NCI-H524 (cell line): ENCODE measurements at regions not wholly inside any gene's neighbourhood (a gene's known extent, or its start where the extent isn't known, plus 50 kb on each side); places are given as distances from the start of the nearest gene placed in this dataset.
"Not testable (repeated sequence)": the region's sequence is repeated elsewhere in the genome, so short reads cannot be mapped to it uniquely, and the experiment has no call there.

ENCODE experiments used
- DNase-seq, 2 experiments: peaks; one replicate each; lab custom pipeline; 2025; lab: John Stamatoyannopoulos, UW

GRCh38 chr12:18794000-18794399 is 56.1 kb downstream of the CAPZA3 start:
- no peak for DNase-seq

- no peak for DNase-seq
Measured at GRCh38 chr12:18797604-18798003, 59.7 kb downstream of the CAPZA3 start.

GRCh38 chr12:18798535-18799361 is 60.8 kb downstream of the CAPZA3 start:
- DNase-seq: peak in 1 of 2 experiments; percentile 47

GRCh38 chr12:18799561-18799960 is 61.6 kb downstream of the CAPZA3 start:
- DNase-seq: no peak

GRCh38 chr12:18805516-18806248 is 67.8 kb downstream of the CAPZA3 start:
- no peak for DNase-seq

GRCh38 chr12:18807714-18808113 is 69.8 kb downstream of the CAPZA3 start:
- DNase-seq: peak; percentile 42 to 85

- peak; percentile 14 to 38 for DNase-seq
Measured at GRCh38 chr12:18808221-18808620, 70.3 kb downstream of the CAPZA3 start.

- no peak for DNase-seq
Measured at GRCh38 chr12:18810537-18811253, 72.8 kb downstream of the CAPZA3 start.

GRCh38 chr12:18811273-18811672 is 73.4 kb downstream of the CAPZA3 start:
- no peak for DNase-seq

GRCh38 chr12:18813753-18814152 is 75.8 kb downstream of the CAPZA3 start:
- DNase-seq: no peak

- DNase-seq: no peak
Measured at GRCh38 chr12:18818579-18819268, 80.8 kb downstream of the CAPZA3 start.

GRCh38 chr12:18819484-18819883 is 81.6 kb downstream of the CAPZA3 start:
- DNase-seq: no peak

- DNase-seq: no peak
Measured at GRCh38 chr12:18823461-18823860, 85.5 kb downstream of the CAPZA3 start.

- DNase-seq: no peak
Measured at GRCh38 chr12:18824287-18824686, 86.4 kb downstream of the CAPZA3 start.

- no peak for DNase-seq
Measured at GRCh38 chr12:18825138-18825537, 87.2 kb downstream of the CAPZA3 start.

- no peak for DNase-seq
Measured at GRCh38 chr12:18827913-18828312, 90.0 kb downstream of the CAPZA3 start.

- DNase-seq: no peak
Measured at GRCh38 chr12:18828483-18828882, 90.6 kb downstream of the CAPZA3 start.

- no peak for DNase-seq
Measured at GRCh38 chr12:18828987-18829386, 91.1 kb downstream of the CAPZA3 start.

GRCh38 chr12:18832932-18833331 is 95.0 kb downstream of the CAPZA3 start:
- DNase-seq: not testable (repeated sequence)

GRCh38 chr12:18837025-18837424 is 99.1 kb downstream of the CAPZA3 start:
- peak; percentile 41 to 76 for DNase-seq

- DNase-seq: no peak
Measured at GRCh38 chr12:18837505-18837904, 99.6 kb downstream of the CAPZA3 start.

- not testable (repeated sequence) for DNase-seq
Measured at GRCh38 chr12:18840997-18841396, 103.1 kb downstream of the CAPZA3 start.
